Mucosa of gallbladder (tissue), 1 donor: ENCODE measurements at regions not wholly inside any gene's neighbourhood (a gene's known extent, or its start where the extent isn't known, plus 50 kb on each side); places are given as distances from the start of the nearest gene placed in this dataset.
"Not testable (repeated sequence)": the region's sequence is repeated elsewhere in the genome, so short reads cannot be mapped to it uniquely, and the experiment has no call there.

Experiments
- DNase-seq: peaks from one replicate; pipeline ENCODE4 v3.0.0-alpha.2; 2020; ENCODE audit warnings: low spot score
- donor health status: DM: no; HTN: no; CAD: no.

- DNase-seq, result no peak
Observed at GRCh38 chr1:119191325-119191724, 50.9 kb upstream of the WARS2 start.

- DNase-seq, result no peak
Observed at GRCh38 chr1:119204197-119204960, 63.9 kb upstream of the WARS2 start.

- DNase-seq, result no peak
Observed at GRCh38 chr1:119204961-119205357, 64.5 kb upstream of the WARS2 start.

GRCh38 chr1:119209061-119209460 is 68.6 kb upstream of the WARS2 start:
- no peak for DNase-seq

- DNase-seq, result no peak
Observed at GRCh38 chr1:119209596-119210295, 69.3 kb upstream of the WARS2 start.

GRCh38 chr1:119210296-119210649 is 69.8 kb upstream of the WARS2 start:
- no peak for DNase-seq

- DNase-seq, result not testable (repeated sequence)
Observed at GRCh38 chr1:119213213-119213612, 72.8 kb upstream of the WARS2 start.

GRCh38 chr1:119214961-119215360 is 74.5 kb upstream of the WARS2 start:
- not testable (repeated sequence) for DNase-seq

- DNase-seq, result no peak
Observed at GRCh38 chr1:119217309-119217828, 76.9 kb upstream of the WARS2 start.

- no peak for DNase-seq
Observed at GRCh38 chr1:119219711-119220110, 79.3 kb upstream of the WARS2 start.

GRCh38 chr1:119220991-119221390 is 80.5 kb upstream of the WARS2 start:
- no peak for DNase-seq

- DNase-seq, result no peak
Observed at GRCh38 chr1:119222271-119222670, 81.8 kb upstream of the WARS2 start.

- no peak for DNase-seq
Observed at GRCh38 chr1:119225265-119225664, 84.8 kb upstream of the WARS2 start.

- no peak for DNase-seq
Observed at GRCh38 chr1:119225831-119226230, 85.4 kb upstream of the WARS2 start.

- DNase-seq, result no peak
Observed at GRCh38 chr1:119226321-119226720, 85.9 kb upstream of the WARS2 start.

- DNase-seq, result no peak
Observed at GRCh38 chr1:119226913-119227312, 86.5 kb upstream of the WARS2 start.

- DNase-seq, result no peak
Observed at GRCh38 chr1:119227456-119227855, 87.0 kb upstream of the WARS2 start.

- DNase-seq, result no peak
Observed at GRCh38 chr1:119228335-119229080, 88.1 kb upstream of the WARS2 start.

- DNase-seq, result no peak
Observed at GRCh38 chr1:119235120-119235519, 94.7 kb upstream of the WARS2 start.

- DNase-seq, result no peak
Observed at GRCh38 chr1:119245881-119246280, 105.4 kb upstream of the WARS2 start.

- DNase-seq, result no peak
Observed at GRCh38 chr1:119249283-119249682, 108.8 kb upstream of the WARS2 start.

GRCh38 chr1:119250299-119250698 is 109.8 kb upstream of the WARS2 start:
- no peak for DNase-seq

- DNase-seq, result no peak
Observed at GRCh38 chr1:119251751-119252150, 111.3 kb upstream of the WARS2 start.
